ENCODE measurements at regions not wholly inside any gene's neighbourhood (a gene's known extent, or its start where the extent isn't known, plus 50 kb on each side); places are given as distances from the start of the nearest gene placed in this dataset.

DNA sequence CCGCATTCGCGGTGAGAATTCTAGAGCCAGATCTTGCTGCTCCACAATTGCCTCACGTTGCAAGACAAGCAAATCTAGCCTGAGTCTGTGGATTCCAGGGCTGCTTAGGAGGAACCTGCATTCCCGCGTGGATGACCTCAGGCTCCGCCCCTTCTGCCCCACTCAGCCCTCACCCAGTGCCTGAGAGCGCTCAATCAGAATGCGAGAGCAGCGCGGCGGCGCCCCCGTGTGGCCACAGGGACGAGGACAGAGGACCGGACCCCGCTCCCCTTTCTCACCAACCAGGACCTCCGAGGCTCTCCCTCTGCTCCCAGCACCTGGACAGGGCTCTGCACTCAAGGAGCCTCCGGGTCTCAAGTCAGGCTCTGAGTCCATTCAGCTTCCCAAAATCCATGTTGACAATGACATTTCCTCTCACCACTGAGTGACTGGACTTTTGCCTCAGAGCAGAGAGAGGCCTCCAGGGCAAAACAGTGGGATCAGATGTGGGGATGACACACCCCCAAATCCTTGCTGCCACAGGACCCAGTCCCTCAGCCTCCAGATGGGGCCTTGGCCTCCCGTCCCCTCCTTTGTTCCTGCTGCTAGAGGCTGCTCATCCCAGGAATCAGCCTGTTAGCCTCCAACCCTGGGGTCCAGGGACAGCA lies 52.0 kb downstream of the RPP21 start:
- DNase-seq (ENCODE audit: low read depth): peak; percentile 73

DNA sequence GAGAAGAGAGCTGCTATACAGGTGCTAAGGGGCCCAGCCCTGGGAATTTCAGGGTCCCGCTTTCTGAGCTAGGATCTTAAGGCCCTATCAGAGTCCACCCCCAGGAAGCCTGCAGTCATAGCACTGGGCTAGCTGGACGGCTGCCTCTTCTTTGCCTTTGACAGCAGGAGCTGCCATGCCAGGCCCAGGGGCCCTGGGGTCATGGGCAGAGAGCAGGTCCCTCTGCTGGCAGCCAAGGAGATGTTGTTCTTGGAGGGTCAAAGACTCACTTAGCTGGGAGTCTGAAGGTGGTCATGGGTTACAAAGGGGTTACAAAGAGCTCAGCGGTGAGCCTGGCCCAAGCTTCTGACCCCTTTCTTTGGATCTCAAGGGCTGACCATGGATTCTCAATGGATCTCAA lies 52.7 kb downstream of the RPP21 start:
- no peak for DNase-seq (ENCODE audit: low read depth)

DNA sequence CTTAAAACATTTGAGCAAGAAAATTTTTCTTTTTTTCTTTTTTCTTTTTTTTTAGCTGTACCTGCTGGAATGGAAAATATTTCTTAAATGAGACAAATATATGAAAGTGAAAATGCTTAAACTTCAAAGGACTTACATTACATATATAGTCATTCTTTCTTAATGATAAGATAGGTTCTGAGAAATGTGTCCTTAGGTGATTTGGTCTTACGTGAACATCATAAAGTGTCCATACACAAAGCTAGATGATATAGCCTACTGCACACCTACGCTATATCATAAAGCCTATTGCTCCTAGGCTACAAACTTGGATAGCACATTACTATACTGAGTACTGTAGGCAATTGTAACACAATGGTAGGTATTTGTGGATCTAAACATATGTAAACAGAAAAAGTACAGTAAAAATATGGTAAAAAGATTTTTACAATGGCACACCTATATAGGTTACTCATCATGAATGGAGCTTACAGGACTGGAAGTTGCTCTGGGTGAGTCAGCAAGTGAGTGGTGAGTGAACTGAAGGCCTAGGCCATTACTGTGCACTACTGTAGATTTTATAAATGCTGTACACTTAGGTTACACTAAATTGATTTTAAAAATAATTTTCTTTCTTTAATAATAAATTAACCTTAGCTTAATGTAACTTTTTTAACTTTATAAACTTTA lies 54.6 kb downstream of the RPP21 start:
- no peak for DNase-seq (ENCODE audit: low read depth)

DNA sequence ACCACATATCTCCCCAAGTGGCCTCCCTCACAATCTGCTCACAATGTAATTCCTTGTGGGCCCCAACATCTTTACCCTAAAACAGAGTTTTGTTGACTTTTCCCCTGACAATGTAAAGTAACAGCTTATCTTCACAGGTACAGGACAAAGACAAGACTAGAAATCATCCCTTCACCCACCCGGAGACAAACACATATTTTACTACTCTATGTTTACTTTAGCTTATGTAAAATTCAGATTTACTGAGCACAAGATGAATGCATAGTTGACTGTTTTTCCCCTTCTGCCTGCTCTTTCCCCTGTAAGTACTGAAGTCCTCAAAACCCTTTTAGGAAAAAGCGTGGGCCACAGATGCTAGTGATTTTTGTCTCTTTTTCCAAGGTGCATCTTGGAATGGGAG lies 61.0 kb downstream of the RPP21 start:
- no peak for DNase-seq (ENCODE audit: low read depth)

DNA sequence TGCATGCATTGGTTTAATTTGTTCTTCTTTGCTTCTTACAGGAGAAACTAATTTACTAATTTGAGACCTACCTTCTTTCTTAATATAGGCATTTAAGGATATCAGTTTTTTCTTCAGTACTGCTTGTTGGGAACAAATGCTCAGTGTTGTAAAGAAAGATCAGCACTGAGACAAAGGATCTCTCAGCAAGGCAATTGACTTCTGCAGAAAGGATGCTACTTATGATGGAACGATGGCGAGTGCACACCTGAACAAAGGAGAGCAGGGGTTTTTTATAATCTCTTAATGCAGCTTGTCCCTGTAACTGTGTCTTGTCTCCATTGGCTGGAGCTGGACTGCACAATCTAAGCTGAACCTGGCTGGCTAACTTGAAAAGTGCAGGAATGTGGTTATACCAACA lies 64.2 kb downstream of the RPP21 start:
- DNase-seq (ENCODE audit: low read depth): no peak

- peak; percentile 39 for DNase-seq (ENCODE audit: low read depth)
Measured at GRCh38 chr6:30411515-30412207, 66.7 kb downstream of the RPP21 start.

- DNase-seq (ENCODE audit: low read depth): no peak
Measured at GRCh38 chr6:30418448-30418847, 70.9 kb upstream of the HLA-E start.

DNA sequence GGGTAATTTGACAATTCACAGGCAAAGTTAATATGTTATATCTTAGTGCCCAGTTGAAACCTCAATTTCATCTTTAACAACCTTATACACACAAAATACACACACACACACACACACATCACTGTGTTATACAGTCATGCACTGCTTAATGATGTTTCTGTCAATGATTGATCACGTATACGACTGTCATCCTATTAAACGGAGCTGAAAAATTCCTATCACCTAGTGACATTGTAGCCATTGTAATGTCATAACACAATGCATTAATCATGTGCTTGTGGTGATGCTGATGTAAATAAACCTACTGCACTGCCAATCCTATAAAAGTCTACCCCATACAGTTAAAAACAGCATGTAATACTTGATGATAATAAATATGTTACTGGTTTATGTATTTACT lies 64.8 kb upstream of the HLA-E start:
- DNase-seq (ENCODE audit: low read depth): no peak

Data from activated T-helper 1 cell treated with Interleukin-2 at 50 U/mL for 16 hours (primary cell).